H1 (cell line): ENCODE measurements at regions not wholly inside any gene's neighbourhood (a gene's known extent, or its start where the extent isn't known, plus 50 kb on each side); places are given as distances from the start of the nearest gene placed in this dataset.

ENCODE experiments used
- CTCF ChIA-PET: fragments of 300-600 bp; sonication (Branson Sonifier 250); formaldehyde crosslinking; loops from one replicate; lab custom pipeline; 2021; ENCODE audit not compliant: partially characterized antibody; lab: Charles Lee
- POLR2A ChIA-PET: fragments of 300-600 bp; sonication (Branson Sonifier 250); formaldehyde crosslinking; loops from one replicate; lab custom pipeline; 2021; ENCODE audit warnings: inconsistent platforms; ENCODE audit not compliant: partially characterized antibody; lab: Charles Lee
- DNase-seq, 2 experiments: peaks; one replicate each; pipeline versions ENCODE4 v3.0.0 to v3.0.0-alpha.2; 2010 to 2022; ENCODE audit warnings: low spot score in 2 of 2, low read depth in 1 of 2, mixed read lengths in 1 of 2
- FAIRE-seq: peaks from 2 replicates; lab custom pipeline; 2011; peaks lifted over from hg19 to GRCh38; lab: Jason Lieb, UNC
- H2AFZ ChIP-seq: 2 replicates; pipeline ENCODE4 v1.8.1; 2012; ENCODE audit warnings: low read length, inconsistent platforms
- H2AK5ac ChIP-seq: 2 replicates; pipeline ENCODE4 v1.6.1; 2013; ENCODE audit warnings: low read depth, low read length
- H2BK120ac ChIP-seq: replicated peaks from 2 replicates; pipeline ENCODE3; 2013; ENCODE audit warnings: low read depth, low read length, inconsistent platforms
- H2BK12ac ChIP-seq: 2 replicates; pipeline ENCODE4 v1.6.1; 2013; ENCODE audit warnings: low read depth, low read length
- H2BK15ac ChIP-seq: 2 replicates; pipeline ENCODE4 v1.6.1; 2013; ENCODE audit warnings: low read length
- H2BK20ac ChIP-seq: 2 replicates; pipeline ENCODE4 v1.6.1; 2013; ENCODE audit warnings: low read length
- H2BK5ac ChIP-seq: 2 replicates; pipeline ENCODE4 v1.6.1; 2013; ENCODE audit warnings: low read depth, low read length
- H3K14ac ChIP-seq: 2 replicates; pipeline ENCODE4 v1.6.1; 2013; ENCODE audit warnings: inconsistent platforms; ENCODE audit not compliant: insufficient read length
- H3K18ac ChIP-seq: 2 replicates; pipeline ENCODE4 v1.6.1; 2013; ENCODE audit warnings: low read length; ENCODE audit errors: extremely low read depth
- H3K23ac ChIP-seq: 2 replicates; pipeline ENCODE4 v1.6.1; 2013; ENCODE audit warnings: inconsistent platforms; ENCODE audit not compliant: insufficient read length
- H3K23me2 ChIP-seq: 2 replicates; pipeline ENCODE4 v1.6.1; 2013; ENCODE audit warnings: low read depth, low read length
- H3K27ac ChIP-seq: 2 replicates; pipeline ENCODE4 v1.6.1; 2011; ENCODE audit warnings: low read depth, low read length, inconsistent platforms
- H3K27me3 ChIP-seq, 4 experiments: replicated peaks in 1 of 4; 1 replicate in 1 of 4; 2 replicates in 3 of 4; pipeline versions ENCODE4 v1.6.1 to v1.8.1; 2011 to 2013; ENCODE audit warnings: low read length in 3 of 4, mild to moderate bottlenecking in 3 of 4, inconsistent platforms in 2 of 4, mixed read lengths in 2 of 4, moderate library complexity in 1 of 4; ENCODE audit not compliant: control insufficient read depth in 3 of 4, insufficient read depth in 3 of 4; ENCODE audit errors: extremely low read depth in 1 of 4
- H3K36me3 ChIP-seq, 4 experiments: 2 replicates each; pipeline versions ENCODE4 v1.6.1 to v1.8.1; 2011 to 2013; ENCODE audit warnings: mild to moderate bottlenecking in 4 of 4, low read length in 3 of 4, moderate library complexity in 2 of 4, control low read depth in 1 of 4, inconsistent platforms in 1 of 4; ENCODE audit not compliant: insufficient read depth in 4 of 4, control insufficient read depth in 2 of 4
- H3K4ac ChIP-seq: replicated peaks from 2 replicates; pipeline ENCODE3; 2013; ENCODE audit warnings: low read length, low read depth, mixed read lengths, inconsistent platforms; ENCODE audit not compliant: insufficient read length
- H3K4me1 ChIP-seq, 4 experiments: replicated peaks in 1 of 4; 1 replicate in 1 of 4; 2 replicates in 3 of 4; pipeline versions ENCODE4 v1.6.1 to v1.8.1; 2011 to 2013; ENCODE audit warnings: low read length in 3 of 4, inconsistent platforms in 2 of 4, mixed read lengths in 1 of 4; ENCODE audit not compliant: insufficient read depth in 4 of 4, control insufficient read depth in 3 of 4
- H3K4me2 ChIP-seq, 2 experiments: 2 replicates each; pipeline versions ENCODE4 v1.6.1 to v1.8.1; 2011 to 2013; ENCODE audit warnings: low read depth in 2 of 2, low read length in 2 of 2, control low read depth in 1 of 2, inconsistent platforms in 1 of 2, mild to moderate bottlenecking in 1 of 2; ENCODE audit not compliant: insufficient read depth in 1 of 2
- H3K4me3 ChIP-seq, 4 experiments: fragments of 200-600, 300-600 bp in 1 of 4; sonication (generic), shearing (Covaris generic), sonication (Bioruptor Twin) in 1 of 4; 2 replicates each; pipeline versions ENCODE4 v1.5.1 to v1.8.1; 2011 to 2016; ENCODE audit warnings: low read length in 4 of 4, low read depth in 3 of 4, control low read depth in 2 of 4, inconsistent platforms in 2 of 4, mild to moderate bottlenecking in 2 of 4, mixed read lengths in 1 of 4, moderate library complexity in 1 of 4; ENCODE audit not compliant: insufficient read depth in 2 of 4; ENCODE audit errors: extremely low read depth in 1 of 4
- H3K56ac ChIP-seq: replicated peaks from 2 replicates; pipeline ENCODE3; 2013; ENCODE audit warnings: low read depth, mild to moderate bottlenecking, mixed read lengths, low read length, inconsistent platforms; ENCODE audit not compliant: insufficient read length
- H3K79me1 ChIP-seq: 2 replicates; pipeline ENCODE4 v1.6.1; 2013; ENCODE audit warnings: low read depth, low read length, control low read depth
- H3K79me2 ChIP-seq, 2 experiments: 2 replicates each; pipeline versions ENCODE4 v1.6.1 to v1.8.1; 2012 to 2013; ENCODE audit warnings: low read length in 2 of 2, mild to moderate bottlenecking in 2 of 2, inconsistent platforms in 1 of 2; ENCODE audit not compliant: insufficient read depth in 2 of 2, control insufficient read depth in 1 of 2
- H3K9ac ChIP-seq, 4 experiments: replicated peaks in 1 of 4; 1 replicate in 1 of 4; 2 replicates in 3 of 4; pipeline versions ENCODE4 v1.6.1 to v1.8.1; 2011 to 2013; ENCODE audit warnings: low read depth in 3 of 4, low read length in 3 of 4, control low read depth in 2 of 4, mild to moderate bottlenecking in 2 of 4, moderate library complexity in 2 of 4, inconsistent platforms in 1 of 4; ENCODE audit errors: extremely low read depth in 1 of 4
- H3K9me3 ChIP-seq, 2 experiments: 2 replicates each; pipeline versions ENCODE4 v1.6.1 to v1.8.1; 2012 to 2013; ENCODE audit warnings: mild to moderate bottlenecking in 2 of 2, moderate library complexity in 2 of 2, control low read depth in 1 of 2, inconsistent platforms in 1 of 2, low read depth in 1 of 2, low read length in 1 of 2, mixed read lengths in 1 of 2; ENCODE audit not compliant: insufficient read depth in 2 of 2
- H4K20me1 ChIP-seq, 2 experiments: replicated peaks in 1 of 2; 2 replicates each; pipeline versions ENCODE3 to v1.8.1; 2011 to 2013; ENCODE audit warnings: inconsistent platforms in 2 of 2, low read length in 2 of 2, mild to moderate bottlenecking in 1 of 2; ENCODE audit not compliant: insufficient read depth in 2 of 2, control insufficient read depth in 1 of 2
- H4K5ac ChIP-seq: 2 replicates; pipeline ENCODE4 v1.6.1; 2013; ENCODE audit warnings: low read length, low read depth, mixed read lengths, inconsistent platforms; ENCODE audit not compliant: insufficient read length
- H4K8ac ChIP-seq: 2 replicates; pipeline ENCODE4 v1.8.0; 2013; ENCODE audit warnings: mild to moderate bottlenecking, moderate library complexity, low read length, inconsistent platforms; ENCODE audit not compliant: insufficient read depth; ENCODE audit errors: extremely low read depth
- H4K91ac ChIP-seq: replicated peaks from 2 replicates; pipeline ENCODE3; 2013; ENCODE audit warnings: low read length, mixed read lengths, inconsistent platforms; ENCODE audit not compliant: insufficient read length
- RBBP5 ChIP-seq: IDR thresholded peaks from 2 replicates; pipeline ENCODE4 v1.7.1; 2012; ENCODE audit warnings: low read depth, mild to moderate bottlenecking, inconsistent platforms, low read length, moderate library complexity, borderline replicate concordance
- RNF2 ChIP-seq: fragments of 200-900, 300-1000 bp; sonication (generic); IDR thresholded peaks from 2 replicates; pipeline ENCODE4 v1.7.1; 2016; ENCODE audit warnings: borderline replicate concordance, low read depth, mild to moderate bottlenecking, antibody characterized with exemption, low read length; ENCODE audit not compliant: poor library complexity, severe bottlenecking; ENCODE audit errors: missing control alignments
- SIX5 ChIP-seq: IDR thresholded peaks from 2 replicates; pipeline ENCODE4 v1.6.1; 2011; ENCODE audit warnings: mild to moderate bottlenecking, low read depth, low read length
- WGBS, 2 experiments: shearing (Covaris generic) in 1 of 2; methylation state at CpG; one replicate each; pipeline versions ENCODE4 v1.1.6 to v1.1.7; 2013 to 2015; ENCODE audit warnings: low lambda C conversion rate in 2 of 2, mixed read lengths in 2 of 2, inconsistent platforms in 1 of 2, low coverage in 1 of 2, missing lambda C conversion rate in 1 of 2; ENCODE audit not compliant: insufficient replicate concordance in 2 of 2, insufficient coverage in 1 of 2, insufficient read length in 1 of 2; ENCODE audit errors: extremely low coverage in 1 of 2, missing lambda C conversion rate in 1 of 2; 5-methylcytosine and 5-hydroxymethylcytosine counted together
- TF ChIP-seq, protein P1 (sequence below): IDR thresholded peaks from 2 replicates; pipeline ENCODE4 v1.6.1; 2012; ENCODE audit warnings: inconsistent platforms

DNA sequence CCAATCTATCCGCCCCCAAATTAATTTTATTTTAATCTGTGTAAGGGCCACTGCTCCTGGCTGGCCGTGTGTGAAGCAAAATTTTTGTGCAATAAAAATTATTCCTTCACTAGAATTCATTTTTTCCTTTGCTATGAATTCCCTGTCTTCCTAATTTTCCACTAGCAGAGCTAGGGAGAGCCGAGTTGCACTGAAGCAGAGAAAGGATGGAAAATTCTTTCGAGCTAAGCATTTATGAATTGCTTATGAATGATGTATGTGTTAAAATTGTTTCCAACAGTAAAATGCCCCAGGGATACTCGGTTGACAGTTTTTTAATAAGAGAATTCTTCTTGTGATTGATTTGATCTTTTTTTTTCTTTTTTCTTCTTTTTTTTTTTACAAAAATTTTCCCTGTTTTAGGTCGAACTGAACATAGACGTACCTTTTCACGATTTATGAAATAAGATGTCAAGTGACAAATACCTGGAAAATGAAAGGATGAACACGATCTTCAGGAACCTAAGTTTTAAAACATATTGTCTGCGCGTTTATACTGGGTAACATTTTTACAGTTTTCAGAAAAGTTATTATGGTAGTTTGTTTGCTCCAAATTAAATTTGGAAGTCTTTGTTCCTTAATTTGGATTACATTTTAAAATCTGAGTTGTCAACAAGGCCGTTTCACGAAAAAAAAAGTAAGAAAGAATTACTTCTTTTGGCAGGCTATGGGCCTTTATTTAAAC lies 288.8 kb upstream of the NFE2L3 start:
- Histone ChIP-seq H4K5ac (no peak overlapping the region), H3K4me1 (peaks cover 2 to 10% (median 7%) of the 10 kb centered on the region in 4 experiments), H3K23ac (no peak overlapping the region), H4K20me1 (peaks cover 5% of the 10 kb centered on the region in 2 experiments), H3K27ac (no peak overlapping the region), H3K9me3 (no peaks in the 10 kb centered on the region), H2BK120ac (no peak overlapping the region), H2BK5ac (no peak overlapping the region), H3K14ac (no peak overlapping the region), H2AK5ac (no peak overlapping the region), H3K4ac (no peak overlapping the region), H3K79me2 (no peaks in the 10 kb centered on the region), H4K91ac (no peak overlapping the region), H3K18ac (no peak overlapping the region), H3K9ac (no peak overlapping the region), H2BK12ac (no peak overlapping the region), H3K27me3 (peaks cover 29 to 41% (median 35%) of the 10 kb centered on the region in 4 experiments; a peak in 6 of 7 replicates), H3K4me2 (no peak overlapping the region), H3K36me3 (no peaks in the 10 kb centered on the region; a peak in 1 of 8 replicates), H3K79me1 (no peaks in the 10 kb centered on the region), H3K4me3 (no peak overlapping the region), H3K56ac (no peak overlapping the region), H2BK20ac (no peak overlapping the region), H2BK15ac (no peak overlapping the region), H2AFZ (no peak overlapping the region), H3K23me2 (no peaks in the 10 kb centered on the region; the same call in 1 of the 2 replicates), H4K8ac (no peak overlapping the region)
- TF ChIP-seq RBBP5 (no peak), SIX5 (no peak), RNF2 (peak; percentile 12)
- TF ChIP-seq, protein P1, sequence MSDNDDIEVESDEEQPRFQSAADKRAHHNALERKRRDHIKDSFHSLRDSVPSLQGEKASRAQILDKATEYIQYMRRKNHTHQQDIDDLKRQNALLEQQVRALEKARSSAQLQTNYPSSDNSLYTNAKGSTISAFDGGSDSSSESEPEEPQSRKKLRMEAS: no peak
- DNase-seq (no peak), FAIRE-seq (no peak)
- CTCF ChIA-PET: interaction anchor here (0.8 kb wide), 1 partner anchor 11 kb away, joined by 3 read pairs; no protein-coding TSS in a partner anchor
- POLR2A ChIA-PET: interaction anchor here (0.9 kb wide), 2 partner anchors 11 to 291 kb away, joined by 3 to 4 read pairs; no protein-coding TSS in a partner anchor
- 25% methylated on average over 13 of the region's 13 CpGs; no CpG with 5 or more reads in 1 of the 2 experiments for WGBS, 2 experiments
